Non-pigmented ciliary epithelial cell (primary cell): ENCODE measurements at regions not wholly inside any gene's neighbourhood (a gene's known extent, or its start where the extent isn't known, plus 50 kb on each side); places are given as distances from the start of the nearest gene placed in this dataset.
"Not testable (repeated sequence)": the region's sequence is repeated elsewhere in the genome, so short reads cannot be mapped to it uniquely, and the experiment has no call there.

ENCODE experiments used
- DNase-seq: peaks from one replicate; pipeline ENCODE4 v3.0.0-alpha.2; 2010; ENCODE audit warnings: low read depth

DNA sequence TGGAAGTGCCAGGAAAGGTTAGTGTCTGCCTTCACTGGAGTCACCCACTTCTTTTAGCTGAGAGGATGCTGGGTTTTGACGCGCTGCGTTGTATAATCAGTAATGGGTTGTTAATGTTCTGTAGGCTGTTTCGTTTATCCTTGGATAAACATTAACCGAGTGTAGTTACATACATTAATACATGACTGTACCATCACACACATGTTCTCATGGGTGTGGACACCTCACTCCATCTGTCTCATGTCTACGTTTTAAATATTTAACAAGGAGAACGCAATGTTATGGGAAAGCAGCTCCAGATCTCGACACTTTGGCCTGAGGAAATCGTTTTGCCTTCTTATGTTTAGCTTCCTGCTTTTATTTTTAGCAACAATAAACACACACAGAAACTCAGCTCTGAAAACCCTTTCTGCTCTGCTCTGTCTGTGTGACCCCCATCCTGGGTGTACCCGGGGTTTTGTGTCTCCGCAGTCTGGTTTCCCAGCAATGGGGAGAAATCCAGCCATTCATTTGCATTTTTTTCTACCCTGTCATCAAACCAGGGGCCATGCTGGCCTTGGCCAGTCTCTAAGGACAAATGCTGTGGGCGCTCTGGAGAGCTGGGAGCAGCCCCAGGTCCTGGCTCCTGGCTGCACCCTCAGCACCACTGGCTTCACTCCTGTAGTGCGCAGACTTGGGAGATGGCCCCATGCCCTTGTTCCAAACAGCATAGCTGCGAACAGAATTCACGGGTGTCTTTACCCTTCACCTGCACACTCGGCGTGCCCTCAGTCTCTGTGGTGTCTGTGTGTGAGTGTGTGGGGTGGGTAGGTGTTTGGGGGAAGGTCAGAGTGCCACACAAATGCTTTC lies 110.8 kb downstream of the ERMARD start:
- no peak for DNase-seq

DNA sequence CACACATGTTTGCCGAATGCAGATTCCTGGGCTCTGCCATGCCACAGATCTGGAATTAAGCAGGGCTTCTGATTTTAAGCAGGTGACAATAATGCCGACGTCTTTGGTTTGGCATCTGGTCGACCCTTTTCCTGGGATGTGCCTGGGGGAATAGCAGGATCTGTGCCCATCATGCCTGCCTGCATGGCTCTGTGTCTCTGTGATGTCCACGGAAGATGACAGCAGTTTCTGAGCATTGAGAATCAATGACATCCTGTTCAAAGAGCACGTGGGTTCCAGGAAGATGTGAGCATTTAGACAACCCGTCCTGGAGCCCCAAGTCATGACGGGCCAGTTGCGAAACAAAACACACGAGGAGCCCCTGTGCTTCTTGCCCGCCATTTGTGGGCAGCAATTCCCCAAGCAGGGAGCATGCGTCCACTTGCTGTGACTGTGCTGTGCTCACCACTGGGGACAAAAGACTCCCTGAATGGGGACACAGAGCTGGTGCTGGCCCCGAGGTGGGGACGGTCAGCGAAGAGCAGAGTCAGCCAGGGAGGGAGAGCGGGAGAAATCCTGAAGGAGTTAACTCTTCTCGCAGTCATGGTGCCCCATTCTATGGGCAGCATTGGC lies 110.1 kb downstream of the ERMARD start:
- no peak for DNase-seq

- DNase-seq = no peak
Measured at GRCh38 chr6:169859978-169860703, 108.7 kb downstream of the ERMARD start.

- no peak for DNase-seq
Measured at GRCh38 chr6:169859401-169859977, 108.1 kb downstream of the ERMARD start.

- DNase-seq = no peak
Measured at GRCh38 chr6:169858935-169859351, 107.5 kb downstream of the ERMARD start.

DNA sequence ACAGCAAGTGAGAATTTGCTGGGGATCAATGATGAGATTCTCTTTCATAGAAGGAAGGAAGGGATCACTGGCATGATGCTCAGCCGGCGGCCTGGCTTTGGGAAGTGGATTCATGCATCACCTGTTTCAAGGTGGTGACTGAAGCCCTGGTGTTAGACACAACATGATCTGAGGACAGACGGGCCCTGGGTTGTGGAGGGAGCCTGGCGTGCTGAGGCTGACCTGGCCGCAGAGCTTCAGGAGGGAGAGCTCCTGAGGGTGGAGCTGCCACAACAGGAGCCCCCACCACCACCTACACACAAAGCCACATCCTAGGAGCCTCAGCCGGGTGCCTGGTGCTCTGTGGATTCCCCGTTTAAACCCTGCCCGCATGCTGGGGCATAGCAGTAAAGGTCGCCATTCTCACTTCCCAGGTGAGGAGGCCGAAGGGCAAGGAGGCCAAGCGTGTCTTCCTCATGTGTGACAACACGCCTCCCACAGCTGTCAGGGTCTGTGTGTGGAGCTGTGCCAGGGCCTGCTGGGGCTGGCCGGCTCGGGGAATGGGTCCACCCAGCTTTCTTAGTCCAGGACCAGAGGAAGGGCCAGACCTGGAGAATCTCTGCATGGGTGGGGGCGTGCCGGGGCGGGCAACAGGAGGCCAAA lies 107.0 kb downstream of the ERMARD start:
- DNase-seq = no peak

GRCh38 chr6:169857343-169858292 lies 106.2 kb downstream of the ERMARD start:
- DNase-seq = no peak

GRCh38 chr6:169856442-169857342 lies 105.3 kb downstream of the ERMARD start:
- not testable (repeated sequence) for DNase-seq

DNA sequence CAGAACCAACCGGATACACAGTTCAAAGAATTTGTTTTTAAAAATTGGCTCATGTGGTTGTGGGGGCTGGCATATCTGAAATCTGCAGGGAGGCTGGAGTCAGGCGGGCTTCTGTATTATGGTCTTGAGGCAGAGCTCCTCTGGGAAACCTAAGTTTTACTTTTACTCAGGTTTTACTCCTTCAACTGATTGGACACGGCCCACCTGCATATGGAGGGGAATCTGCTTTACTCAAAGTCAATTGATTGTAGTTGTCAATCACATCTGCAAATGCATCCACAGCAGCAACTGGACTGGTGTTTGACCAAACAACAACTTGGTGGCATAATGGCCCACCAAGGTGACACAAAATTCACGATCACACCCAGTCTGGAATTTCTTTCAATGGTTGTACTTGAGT lies 103.4 kb downstream of the ERMARD start:
- DNase-seq = no peak

- no peak for DNase-seq
Measured at GRCh38 chr6:169854083-169854725, 102.8 kb downstream of the ERMARD start.

- no peak for DNase-seq
Measured at GRCh38 chr6:169853196-169854082, 102.0 kb downstream of the ERMARD start.

- DNase-seq = no peak
Measured at GRCh38 chr6:169852504-169853195, 101.2 kb downstream of the ERMARD start.

GRCh38 chr6:169851641-169852503 lies 100.5 kb downstream of the ERMARD start:
- DNase-seq = peak; percentile 54

- DNase-seq = no peak
Measured at GRCh38 chr6:169850746-169851145, 99.3 kb downstream of the ERMARD start.

- DNase-seq = no peak
Measured at GRCh38 chr6:169850154-169850553, 98.7 kb downstream of the ERMARD start.

- DNase-seq = no peak
Measured at GRCh38 chr6:169849396-169849795, 98.0 kb downstream of the ERMARD start.

- DNase-seq = no peak
Measured at GRCh38 chr6:169848946-169849345, 97.5 kb downstream of the ERMARD start.
